Cardiac muscle cell (in vitro differentiated cells and primary cell): ENCODE measurements at regions not wholly inside any gene's neighbourhood (a gene's known extent, or its start where the extent isn't known, plus 50 kb on each side); places are given as distances from the start of the nearest gene placed in this dataset.
A peak's percentile ranks its signal among the peaks of the same experiment; 100 is the strongest.

ENCODE experiments used
- DNase-seq, 2 donors: peaks; one replicate each; pipeline versions ENCODE4 v3.0.0 to v3.0.0-alpha.2; 2010 to 2017; ENCODE audit warnings: low read depth in 1 of 2, low spot score in 1 of 2
- H3K27ac ChIP-seq: fragments of 200-600 bp; sonication (generic); 2 replicates; pipeline ENCODE4 v1.5.1; 2016
- H3K27me3 ChIP-seq: fragments of 200-600 bp; sonication (generic); 2 replicates; pipeline ENCODE4 v1.6.0; 2016; ENCODE audit warnings: control low read depth
- H3K36me3 ChIP-seq: fragments of 200-600 bp; sonication (generic); 2 replicates; pipeline ENCODE4 v1.5.1; 2016; ENCODE audit warnings: control low read depth
- H3K4me1 ChIP-seq: fragments of 200-600 bp; sonication (generic); 2 replicates; pipeline ENCODE4 v1.8.1; 2017; ENCODE audit warnings: low read depth, mild to moderate bottlenecking, mixed run types
- H3K4me3 ChIP-seq: fragments of 200-600 bp; sonication (generic); 2 replicates; pipeline ENCODE4 v1.5.1; 2016; ENCODE audit warnings: mild to moderate bottlenecking
- H3K9me3 ChIP-seq: fragments of 200-600 bp; sonication (generic); 2 replicates; pipeline ENCODE4 v1.5.1; 2017; ENCODE audit warnings: low read depth, mild to moderate bottlenecking, control low read depth
- CTCF ChIP-seq: IDR thresholded peaks from 2 replicates; pipeline ENCODE4 v1.5.1; 2012; ENCODE audit warnings: low read depth, mild to moderate bottlenecking, low read length

DNA sequence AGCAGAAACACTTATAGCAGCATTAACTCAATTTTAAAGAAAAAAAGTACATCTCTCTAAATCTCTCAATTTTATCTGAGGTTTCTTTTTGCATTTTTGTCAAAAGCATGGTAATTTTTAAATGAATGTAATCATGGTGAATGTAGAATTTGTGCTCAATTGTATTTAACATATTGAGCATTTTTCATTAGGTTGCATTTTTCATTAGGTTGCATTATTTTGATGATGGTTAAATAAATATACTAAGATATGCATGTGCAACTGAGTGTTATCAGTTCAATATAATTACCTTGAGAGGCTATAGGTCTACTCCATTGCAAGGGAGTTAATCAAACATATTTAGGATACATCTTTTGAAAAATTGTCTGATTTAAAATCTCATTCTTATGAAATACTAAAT, 355.1 kb upstream of the SPTLC3 start:
- Histone ChIP-seq H3K36me3 (no peaks in the 10 kb centered on the region), H3K9me3 (no peaks in the 10 kb centered on the region), H3K27ac (no peak overlapping the region), H3K27me3 (no peaks in the 10 kb centered on the region), H3K4me1 (no peaks in the 10 kb centered on the region), H3K4me3 (no peak overlapping the region)
- no peak for DNase-seq
- TF ChIP-seq CTCF, result no peak

DNA sequence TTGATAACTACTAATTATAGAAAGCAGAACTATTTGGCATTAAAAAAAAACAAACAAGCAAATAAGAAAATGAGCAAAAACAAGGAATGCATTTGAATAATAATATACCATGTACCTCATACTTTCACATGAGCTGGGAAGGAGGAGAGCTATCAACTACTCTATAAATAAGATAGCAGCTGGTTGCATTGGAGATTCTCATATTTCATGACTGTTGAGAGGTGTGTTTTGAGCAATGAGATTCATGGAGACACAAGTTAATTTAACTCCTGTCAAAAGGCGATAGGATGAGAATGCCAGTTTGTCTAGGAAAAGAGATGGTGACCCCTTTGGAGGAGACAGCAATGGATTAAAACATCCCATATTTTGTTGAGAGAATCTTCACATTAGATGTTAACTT, 348.8 kb upstream of the SPTLC3 start:
- H3K27me3 ChIP-seq, result no peaks in the 10 kb centered on the region
- no peak overlapping the region for H3K4me3 ChIP-seq
- no peak overlapping the region for H3K27ac ChIP-seq
- H3K4me1 ChIP-seq, result no peaks in the 10 kb centered on the region
- no peaks in the 10 kb centered on the region for H3K36me3 ChIP-seq
- DNase-seq, result no peak
- H3K9me3 ChIP-seq, result no peaks in the 10 kb centered on the region
- TF ChIP-seq CTCF, result no peak

DNA sequence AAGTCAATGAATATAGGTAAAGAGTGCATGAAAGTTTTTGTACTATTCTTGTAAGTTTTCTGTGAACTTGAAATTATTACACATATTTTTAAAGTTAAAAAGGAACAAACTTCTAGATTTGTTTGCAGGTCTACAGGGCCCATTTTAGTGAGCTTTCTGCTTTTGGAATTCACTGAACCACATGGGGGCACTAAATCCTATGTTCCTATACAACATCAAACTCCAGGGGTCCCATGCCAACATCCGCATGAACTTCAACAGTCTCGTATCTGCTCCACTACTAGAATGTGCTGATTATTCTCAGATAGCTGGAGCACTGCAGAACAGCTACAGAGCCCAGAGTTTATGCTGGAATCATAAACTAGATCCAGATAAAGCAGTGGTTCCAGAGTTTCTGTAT, 347.9 kb upstream of the SPTLC3 start:
- DNase-seq, result peak in 1 of 2 donors; percentile 77
- Histone ChIP-seq H3K36me3 (no peaks in the 10 kb centered on the region), H3K27ac (no peak overlapping the region), H3K4me3 (no peak overlapping the region), H3K27me3 (no peaks in the 10 kb centered on the region), H3K4me1 (no peaks in the 10 kb centered on the region), H3K9me3 (no peaks in the 10 kb centered on the region)
- no peak for TF ChIP-seq CTCF

DNA sequence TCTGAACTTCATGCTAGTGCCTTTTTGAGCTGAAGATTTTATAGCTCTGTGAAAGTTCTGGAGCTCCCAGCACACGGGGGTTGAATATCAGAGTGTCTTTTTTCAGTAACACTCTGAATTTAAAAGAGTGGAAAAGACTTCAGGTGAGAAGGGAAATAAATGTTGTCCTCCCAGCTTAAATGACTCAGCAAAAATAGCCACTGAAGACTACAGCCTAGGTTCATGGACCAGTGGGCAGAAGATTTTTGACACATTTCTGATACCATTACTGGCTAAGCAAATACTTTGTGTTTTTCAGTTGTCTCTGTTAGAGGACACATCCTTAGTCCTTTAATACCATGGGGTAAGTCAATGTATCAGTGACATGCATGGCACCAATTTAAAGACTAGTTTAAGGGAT, 338.5 kb upstream of the SPTLC3 start:
- no peak overlapping the region for H3K4me3 ChIP-seq

GRCh38 chr20:12673352-12673751, 335.4 kb upstream of the SPTLC3 start:
- no peak for DNase-seq
- H3K27ac ChIP-seq, result no peak overlapping the region
- no peaks in the 10 kb centered on the region for H3K36me3 ChIP-seq

More for the DNA sequence above, 338.5 kb upstream of the SPTLC3 start:
- H3K27me3 ChIP-seq, result no peaks in the 10 kb centered on the region
- H3K4me1 ChIP-seq, result no peaks in the 10 kb centered on the region
- H3K36me3 ChIP-seq, result no peaks in the 10 kb centered on the region
- TF ChIP-seq CTCF, result no peak
- no peak overlapping the region for H3K27ac ChIP-seq
- DNase-seq, result no peak
- no peaks in the 10 kb centered on the region for H3K9me3 ChIP-seq

More at GRCh38 chr20:12673352-12673751, 335.4 kb upstream of the SPTLC3 start:
- no peak for TF ChIP-seq CTCF
- H3K9me3 ChIP-seq, result no peaks in the 10 kb centered on the region
- H3K27me3 ChIP-seq, result no peaks in the 10 kb centered on the region
- no peak overlapping the region for H3K4me3 ChIP-seq
- H3K4me1 ChIP-seq, result no peaks in the 10 kb centered on the region
